Mesenchymal stem cell (in vitro differentiated cells and primary cell): ENCODE measurements at regions not wholly inside any gene's neighbourhood (a gene's known extent, or its start where the extent isn't known, plus 50 kb on each side); places are given as distances from the start of the nearest gene placed in this dataset.

Source experiments
- DNase-seq: peaks from one replicate; pipeline ENCODE4 v3.0.0-alpha.2; 2013
- H2AFZ ChIP-seq: one replicate; pipeline ENCODE4 v1.6.1; 2013; ENCODE audit warnings: low read depth, mild to moderate bottlenecking, control low read depth, inconsistent platforms, low read length, moderate library complexity
- H2AK5ac ChIP-seq: 2 replicates; pipeline ENCODE4 v1.6.1; 2013; ENCODE audit warnings: low read length, moderate library complexity, mild to moderate bottlenecking, inconsistent platforms; ENCODE audit not compliant: severe bottlenecking
- H2BK120ac ChIP-seq: one replicate; pipeline ENCODE4 v1.6.1; 2013; ENCODE audit warnings: low read depth, mild to moderate bottlenecking, inconsistent platforms, low read length, moderate library complexity
- H2BK12ac ChIP-seq, 2 experiments: one replicate each; pipeline ENCODE4 v1.6.1; 2013; ENCODE audit warnings: inconsistent platforms in 2 of 2, low read length in 2 of 2, mild to moderate bottlenecking in 2 of 2, moderate library complexity in 2 of 2, control low read depth in 1 of 2
- H2BK15ac ChIP-seq: one replicate; pipeline ENCODE4 v1.6.1; 2013; ENCODE audit warnings: mild to moderate bottlenecking, low read depth, inconsistent platforms; ENCODE audit not compliant: poor library complexity, severe bottlenecking
- H2BK5ac ChIP-seq: 2 replicates; pipeline ENCODE4 v1.6.1; 2013; ENCODE audit warnings: low read depth, mild to moderate bottlenecking, low read length, control low read depth, inconsistent platforms; ENCODE audit not compliant: poor library complexity, severe bottlenecking
- H3K14ac ChIP-seq, 2 experiments: one replicate each; pipeline ENCODE4 v1.6.1; 2013; ENCODE audit warnings: inconsistent platforms in 2 of 2, low read length in 2 of 2, control low read depth in 1 of 2, mild to moderate bottlenecking in 1 of 2, moderate library complexity in 1 of 2
- H3K18ac ChIP-seq, 2 experiments: one replicate each; pipeline ENCODE4 v1.6.1; 2013; ENCODE audit warnings: inconsistent platforms in 2 of 2, low read length in 2 of 2, control low read depth in 1 of 2, low read depth in 1 of 2, mild to moderate bottlenecking in 1 of 2
- H3K23ac ChIP-seq, 2 experiments: one replicate each; pipeline ENCODE4 v1.6.1; 2013; ENCODE audit warnings: inconsistent platforms in 2 of 2, low read length in 2 of 2, mild to moderate bottlenecking in 2 of 2, moderate library complexity in 2 of 2, control low read depth in 1 of 2
- H3K27ac ChIP-seq: 2 replicates; pipeline ENCODE4 v1.5.1; 2013; ENCODE audit warnings: mild to moderate bottlenecking, moderate library complexity, low read length, control low read depth, inconsistent platforms; ENCODE audit not compliant: poor library complexity, severe bottlenecking
- H3K27me3 ChIP-seq, 2 experiments: 2 replicates each; pipeline versions ENCODE4 v1.6.1 to v1.7.0; 2013; ENCODE audit warnings: low read length in 2 of 2, mild to moderate bottlenecking in 2 of 2, moderate library complexity in 2 of 2, control low read depth in 1 of 2, inconsistent platforms in 1 of 2; ENCODE audit not compliant: control insufficient read depth in 1 of 2, insufficient read depth in 1 of 2
- H3K36me3 ChIP-seq, 2 experiments: 2 replicates each; pipeline versions ENCODE4 v1.6.1 to v1.7.0; 2013; ENCODE audit warnings: low read length in 2 of 2, control low read depth in 1 of 2, inconsistent platforms in 1 of 2, low read depth in 1 of 2, mild to moderate bottlenecking in 1 of 2; ENCODE audit not compliant: insufficient read depth in 2 of 2, control insufficient read depth in 1 of 2
- H3K4ac ChIP-seq, 2 experiments: one replicate each; pipeline ENCODE4 v1.6.1; 2013; ENCODE audit warnings: inconsistent platforms in 2 of 2, low read length in 2 of 2, mild to moderate bottlenecking in 2 of 2, moderate library complexity in 2 of 2, control low read depth in 1 of 2, low read depth in 1 of 2
- H3K4me1 ChIP-seq: 2 replicates; pipeline ENCODE4 v1.6.1; 2013; ENCODE audit warnings: low read depth, low read length, control low read depth; ENCODE audit not compliant: control insufficient read depth, insufficient read depth
- H3K4me2 ChIP-seq: 2 replicates; pipeline ENCODE4 v1.6.1; 2013; ENCODE audit warnings: low read length, mild to moderate bottlenecking, inconsistent platforms; ENCODE audit not compliant: poor library complexity, severe bottlenecking
- H3K4me3 ChIP-seq, 2 experiments: 2 replicates each; pipeline versions ENCODE4 v1.5.1 to v1.7.0; 2013; ENCODE audit warnings: low read length in 2 of 2, mild to moderate bottlenecking in 2 of 2, control low read depth in 1 of 2, low read depth in 1 of 2; ENCODE audit not compliant: insufficient read depth in 1 of 2
- H3K79me1 ChIP-seq: replicated peaks from 2 replicates; pipeline ENCODE4 v1.6.1; 2013; ENCODE audit warnings: mild to moderate bottlenecking, control low read depth, low read length, inconsistent platforms; ENCODE audit not compliant: poor library complexity, severe bottlenecking
- H3K9ac ChIP-seq: 2 replicates; pipeline ENCODE4 v1.7.0; 2013; ENCODE audit warnings: mild to moderate bottlenecking, low read length, moderate library complexity
- H3K9me3 ChIP-seq: 2 replicates; pipeline ENCODE4 v1.7.0; 2013; ENCODE audit warnings: mild to moderate bottlenecking, low read length; ENCODE audit not compliant: control insufficient read depth
- H4K8ac ChIP-seq: one replicate; pipeline ENCODE4 v1.6.1; 2013; ENCODE audit warnings: inconsistent platforms, mild to moderate bottlenecking, low read length, moderate library complexity
- H4K91ac ChIP-seq: one replicate; pipeline ENCODE4 v1.6.1; 2013; ENCODE audit warnings: mild to moderate bottlenecking, low read length, inconsistent platforms
- WGBS: methylation state at CpG from one replicate; pipeline ENCODE4 v1.1.7; 2013; ENCODE audit warnings: mixed read lengths; 5-methylcytosine and 5-hydroxymethylcytosine counted together

DNA sequence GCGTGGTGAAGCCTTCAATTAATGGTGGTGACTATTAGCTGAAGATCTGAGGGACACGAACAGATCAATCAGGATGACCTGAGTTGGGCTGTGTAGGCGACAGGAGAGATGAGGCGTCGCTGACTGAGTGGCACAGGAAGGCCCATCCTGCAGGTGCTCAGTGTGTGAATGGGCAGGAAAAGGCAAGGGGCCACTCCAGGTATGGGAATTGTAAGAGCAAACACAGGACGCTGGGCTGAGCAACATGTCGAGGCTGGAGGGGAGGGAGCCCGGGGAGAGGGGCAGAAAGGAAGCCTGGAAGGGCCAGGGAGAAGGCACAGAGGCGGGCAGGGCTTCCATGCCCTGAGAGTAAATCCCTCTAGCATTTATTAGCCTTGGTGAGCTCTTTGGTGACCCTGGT is 151.0 kb downstream of the VEGFA start:
- Histone ChIP-seq H2BK120ac (no peak overlapping the region), H3K27me3 (no peaks in the 10 kb centered on the region), H3K23ac (no peak overlapping the region), H3K9ac (no peak overlapping the region), H3K27ac (no peak overlapping the region), H2AK5ac (no peak overlapping the region), H2BK15ac (no peak overlapping the region), H2BK5ac (no peak overlapping the region), H3K4me3 (no peak overlapping the region), H4K8ac (no peak overlapping the region), H3K4me2 (no peak overlapping the region), H4K91ac (no peak overlapping the region), H3K14ac (no peak overlapping the region), H3K4ac (no peak overlapping the region), H3K18ac (no peak overlapping the region), H3K9me3 (no peaks in the 10 kb centered on the region), H2AFZ (no peak overlapping the region), H2BK12ac (peak overlapping the region in 1 of 2 experiments; percentile 20), H3K4me1 (peaks cover 18% of the 10 kb centered on the region), H3K36me3 (no peaks in the 10 kb centered on the region), H3K79me1 (no peaks in the 10 kb centered on the region)
- WGBS: 91% methylated on average over 9 of the region's 9 CpGs
- DNase-seq: no peak

DNA sequence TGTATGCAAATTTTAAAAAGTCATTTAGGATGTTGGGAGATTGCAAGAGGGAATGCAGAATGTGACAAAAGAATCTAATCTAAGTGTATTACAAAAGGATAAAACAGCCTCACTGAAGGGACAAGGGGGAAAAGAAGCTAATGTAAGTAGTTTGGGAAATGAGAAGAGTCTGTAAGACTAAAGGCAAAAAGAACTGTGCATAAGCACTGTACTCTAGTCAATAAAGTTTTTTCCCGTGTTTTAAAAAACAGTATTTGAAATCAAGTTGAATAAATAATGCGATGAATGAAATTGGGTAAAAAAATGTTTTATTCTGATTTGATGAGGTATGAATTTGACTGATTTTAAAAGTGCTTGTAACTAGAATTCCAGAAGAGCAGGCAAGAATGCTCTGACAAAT is 149.8 kb downstream of the VEGFA start:
- no peak overlapping the region for H3K23ac ChIP-seq
- no peak overlapping the region for H3K14ac ChIP-seq
- H3K18ac ChIP-seq: no peak overlapping the region
- H3K4me2 ChIP-seq: no peak overlapping the region
- no peaks in the 10 kb centered on the region for H3K9me3 ChIP-seq
- no peak overlapping the region for H2AK5ac ChIP-seq
- 77% methylated on average over 2 of the region's 2 CpGs for WGBS
- no peak overlapping the region for H4K91ac ChIP-seq
- H3K9ac ChIP-seq: no peak overlapping the region
- H3K4ac ChIP-seq: no peak overlapping the region
- H2BK5ac ChIP-seq: no peak overlapping the region
- H2BK120ac ChIP-seq: no peak overlapping the region
- H3K79me1 ChIP-seq: no peaks in the 10 kb centered on the region
- peaks cover 29% of the 10 kb centered on the region for H3K4me1 ChIP-seq
- no peak overlapping the region for H3K27ac ChIP-seq
- no peak overlapping the region for H4K8ac ChIP-seq
- DNase-seq: no peak
- H2AFZ ChIP-seq: no peak overlapping the region
- H3K36me3 ChIP-seq: no peaks in the 10 kb centered on the region
- H3K4me3 ChIP-seq: no peak overlapping the region
- no peak overlapping the region for H2BK12ac ChIP-seq
- no peak overlapping the region for H2BK15ac ChIP-seq
- H3K27me3 ChIP-seq: no peaks in the 10 kb centered on the region

DNA sequence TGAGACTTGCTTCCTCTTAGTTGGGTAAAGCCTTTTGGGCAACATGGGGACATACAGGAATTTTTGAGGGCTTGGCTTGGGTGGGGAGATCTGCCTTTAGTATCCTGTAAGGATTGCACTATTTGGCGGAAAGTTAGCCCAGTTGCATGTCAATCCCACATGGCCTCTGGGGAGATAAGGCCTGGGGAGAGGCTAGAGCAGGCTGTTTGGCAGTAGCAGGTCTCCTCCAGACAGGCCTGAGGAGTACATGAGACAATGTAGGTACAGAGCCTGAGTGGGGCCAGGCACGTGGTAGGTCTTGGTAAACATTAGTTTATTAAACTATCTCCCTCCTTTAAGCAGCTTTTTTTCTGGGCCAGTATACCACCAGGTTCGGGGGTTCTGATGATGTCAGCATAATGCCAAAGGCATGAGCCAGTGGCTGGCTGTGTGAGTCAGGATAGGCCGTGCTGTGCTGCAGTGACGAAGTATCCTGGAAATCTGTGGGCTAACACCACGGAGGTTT is 147.9 kb downstream of the VEGFA start:
- Histone ChIP-seq H3K4me2 (no peak overlapping the region), H3K4me1 (peaks cover 33% of the 10 kb centered on the region), H3K14ac (no peak overlapping the region), H3K36me3 (no peaks in the 10 kb centered on the region), H2BK15ac (no peak overlapping the region), H3K79me1 (no peaks in the 10 kb centered on the region), H2BK5ac (no peak overlapping the region), H3K4me3 (no peak overlapping the region), H3K27ac (no peak overlapping the region), H2AFZ (no peak overlapping the region), H4K91ac (no peak overlapping the region), H2AK5ac (no peak overlapping the region), H2BK12ac (no peak overlapping the region), H2BK120ac (no peak overlapping the region), H3K23ac (no peak overlapping the region), H3K9me3 (no peaks in the 10 kb centered on the region), H3K9ac (no peak overlapping the region), H3K18ac (no peak overlapping the region), H3K27me3 (no peaks in the 10 kb centered on the region), H3K4ac (no peak overlapping the region), H4K8ac (no peak overlapping the region)
- peak; percentile 60 for DNase-seq
- 53% methylated on average over 5 of the region's 6 CpGs for WGBS

DNA sequence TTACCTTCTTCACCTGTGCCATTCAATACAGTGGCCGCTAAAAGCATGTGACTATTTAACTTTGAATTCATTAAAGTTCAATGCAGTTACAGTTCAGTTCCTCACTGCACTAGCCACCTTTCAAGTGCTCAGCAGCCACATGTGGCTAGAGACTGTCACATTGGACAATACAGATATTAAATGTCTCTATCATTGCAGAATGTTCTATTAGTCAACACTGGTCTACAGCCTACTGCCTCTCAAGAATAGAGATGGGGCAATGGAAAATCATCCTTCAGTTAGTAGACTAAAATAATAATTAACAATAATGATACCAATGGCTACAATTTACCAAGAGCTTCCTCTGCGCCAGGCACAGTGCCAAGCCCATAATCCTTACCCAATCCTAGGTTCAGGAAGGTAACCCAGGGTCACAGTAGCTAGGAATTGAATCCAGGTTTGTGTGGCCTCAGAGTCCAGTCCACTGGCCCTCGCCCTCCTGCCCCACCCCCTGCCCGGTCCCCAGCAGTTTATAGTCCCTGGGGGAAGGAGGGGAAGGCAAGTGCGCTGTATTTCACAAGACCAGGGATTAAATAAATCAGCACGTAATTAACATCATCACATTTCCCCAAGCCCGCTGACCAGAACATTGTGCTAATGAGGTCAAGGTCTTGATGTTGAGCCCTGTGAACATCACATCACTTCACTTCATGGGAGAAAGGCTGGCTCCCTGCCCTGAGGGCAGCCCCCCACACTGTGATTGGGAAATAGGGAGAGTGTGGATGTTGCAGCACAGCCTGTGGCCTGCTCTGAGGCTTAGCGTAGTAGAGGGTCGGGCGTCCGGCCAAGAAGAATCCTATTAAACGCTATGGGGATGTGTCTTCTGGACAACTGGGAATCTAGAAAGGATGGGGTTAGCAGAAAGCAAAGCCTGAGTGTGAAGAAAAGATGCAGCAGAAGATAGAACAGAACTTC is 147.2 kb downstream of the VEGFA start:
- Histone ChIP-seq H3K27me3 (no peaks in the 10 kb centered on the region), H3K9ac (no peak overlapping the region), H3K4ac (no peak overlapping the region), H3K4me1 (peaks cover 36% of the 10 kb centered on the region), H4K8ac (no peak overlapping the region), H2AFZ (no peak overlapping the region), H3K14ac (peak overlapping the region in 1 of 2 experiments; percentile 35), H2BK12ac (no peak overlapping the region), H3K18ac (no peak overlapping the region), H3K27ac (no peak overlapping the region), H3K79me1 (no peaks in the 10 kb centered on the region), H3K23ac (no peak overlapping the region), H3K36me3 (no peaks in the 10 kb centered on the region), H3K9me3 (no peaks in the 10 kb centered on the region), H4K91ac (no peak overlapping the region), H2AK5ac (no peak overlapping the region), H2BK5ac (no peak overlapping the region), H2BK15ac (no peak overlapping the region), H2BK120ac (no peak overlapping the region), H3K4me2 (no peak overlapping the region), H3K4me3 (no peak overlapping the region)
- DNase-seq: peak; percentile 67
- 96% methylated on average over 9 of the region's 12 CpGs for WGBS
